Hepatocyte (in vitro differentiated cells): ENCODE measurements at regions not wholly inside any gene's neighbourhood (a gene's known extent, or its start where the extent isn't known, plus 50 kb on each side); places are given as distances from the start of the nearest gene placed in this dataset.

ENCODE experiments used
- DNase-seq: peaks from one replicate; pipeline ENCODE4 v3.0.0-alpha.2; 2016; ENCODE audit warnings: low spot score
- H2AFZ ChIP-seq: fragments of 200-600 bp; sonication (generic); 2 replicates; pipeline ENCODE4 v1.6.0; 2016; ENCODE audit warnings: antibody characterized with exemption, mild to moderate bottlenecking
- H3K27ac ChIP-seq: fragments of 200-600 bp; sonication (generic); 2 replicates; pipeline ENCODE4 v1.5.1; 2016; ENCODE audit warnings: mild to moderate bottlenecking
- H3K27me3 ChIP-seq: fragments of 200-600 bp; sonication (generic); 2 replicates; pipeline ENCODE4 v1.6.1; 2016
- H3K36me3 ChIP-seq: fragments of 200-600 bp; sonication (generic); replicated peaks from 2 replicates; pipeline ENCODE4 v1.5.1; 2016; ENCODE audit warnings: low read depth; ENCODE audit not compliant: insufficient read depth
- H3K4me1 ChIP-seq: fragments of 200-600 bp; sonication (generic); 2 replicates; pipeline ENCODE4 v1.5.1; 2016; ENCODE audit warnings: mild to moderate bottlenecking, moderate library complexity; ENCODE audit not compliant: insufficient read depth
- H3K4me2 ChIP-seq: fragments of 200-600 bp; sonication (generic); 2 replicates; pipeline ENCODE4 v1.6.0; 2016
- H3K4me3 ChIP-seq: fragments of 200-600 bp; sonication (generic); 2 replicates; pipeline ENCODE4 v1.5.1; 2016; ENCODE audit warnings: mild to moderate bottlenecking
- H3K79me2 ChIP-seq: fragments of 200-600 bp; sonication (generic); 2 replicates; pipeline ENCODE4 v1.6.0; 2017; ENCODE audit warnings: mild to moderate bottlenecking
- H3K9me2 ChIP-seq: fragments of 200-600 bp; sonication (generic); replicated peaks from 2 replicates; pipeline ENCODE4 v1.6.0; 2017; ENCODE audit warnings: mild to moderate bottlenecking; ENCODE audit not compliant: insufficient read depth
- H3K9me3 ChIP-seq: fragments of 200-600 bp; sonication (generic); 2 replicates; pipeline ENCODE4 v1.5.1; 2016; ENCODE audit warnings: low read depth, mild to moderate bottlenecking
- H4K20me1 ChIP-seq: fragments of 200-600 bp; sonication (generic); 2 replicates; pipeline ENCODE4 v1.6.0; 2016; ENCODE audit warnings: mild to moderate bottlenecking; ENCODE audit not compliant: insufficient read depth, poor library complexity, severe bottlenecking
- EZH2 ChIP-seq: fragments of 200-600 bp; sonication (generic); IDR thresholded peaks from 2 replicates; pipeline ENCODE4 v1.6.1; 2016; ENCODE audit warnings: antibody characterized with exemption, mild to moderate bottlenecking, borderline replicate concordance
- EZH2phosphoT487 ChIP-seq: fragments of 200-600 bp; sonication (generic); IDR thresholded peaks from one replicate; pipeline ENCODE4 v1.6.1; 2018; ENCODE audit warnings: antibody characterized with exemption, mild to moderate bottlenecking, low read depth, moderate library complexity; ENCODE audit not compliant: unreplicated experiment, severe bottlenecking
- WGBS: methylation state at CpG from one replicate; pipeline ENCODE4 v1.1.6; 2016; ENCODE audit warnings: low lambda C conversion rate; ENCODE audit errors: missing lambda C conversion rate; 5-methylcytosine and 5-hydroxymethylcytosine counted together
- TF ChIP-seq, protein P1 (sequence below): fragments of 200-600 bp; sonication (generic); IDR thresholded peaks from 2 replicates; pipeline ENCODE4 v1.5.1; 2016; ENCODE audit warnings: antibody characterized with exemption, mild to moderate bottlenecking; ENCODE audit not compliant: poor library complexity

DNA sequence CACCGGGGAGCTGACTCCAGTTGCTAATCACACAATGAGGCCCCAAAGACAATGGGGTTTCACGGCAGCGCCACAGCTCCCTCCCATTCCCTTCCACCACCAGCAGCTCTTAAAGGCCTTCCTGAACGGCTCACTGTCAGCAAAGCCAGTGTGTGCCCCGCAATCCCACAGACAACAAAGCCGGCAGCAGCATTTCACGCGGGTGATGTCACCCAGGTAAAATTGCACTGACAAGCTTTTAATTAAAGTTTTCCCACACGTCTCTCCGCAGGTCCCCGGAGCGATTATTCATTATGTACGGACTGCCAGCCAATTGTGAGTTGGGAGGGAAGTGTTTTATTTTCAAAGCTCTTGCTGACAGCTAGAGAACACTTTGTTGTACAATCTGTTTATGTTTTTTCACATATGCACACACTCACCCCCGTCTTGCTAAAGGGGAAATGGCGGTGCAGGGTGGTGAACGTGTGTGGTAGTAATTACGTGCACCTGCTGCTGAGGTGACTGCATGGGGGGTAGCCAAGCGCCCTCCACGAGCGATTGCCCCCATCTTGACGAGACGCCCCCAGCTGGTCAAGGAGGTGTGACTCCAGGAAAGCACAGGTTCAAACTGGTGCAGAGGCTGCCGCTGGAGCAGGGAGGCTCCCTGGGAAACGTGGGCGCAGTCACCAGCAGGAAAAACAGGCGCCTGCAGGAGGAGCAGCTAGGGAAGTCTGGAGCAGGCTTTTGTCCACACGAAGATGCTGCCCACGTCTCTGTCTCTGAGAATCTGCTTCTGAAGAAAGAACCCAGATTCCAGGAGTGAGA lies 65.0 kb downstream of the IRX2 start:
- whole genome bisulfite sequencing, result 62% methylated on average over 27 of the region's 28 CpGs

DNA sequence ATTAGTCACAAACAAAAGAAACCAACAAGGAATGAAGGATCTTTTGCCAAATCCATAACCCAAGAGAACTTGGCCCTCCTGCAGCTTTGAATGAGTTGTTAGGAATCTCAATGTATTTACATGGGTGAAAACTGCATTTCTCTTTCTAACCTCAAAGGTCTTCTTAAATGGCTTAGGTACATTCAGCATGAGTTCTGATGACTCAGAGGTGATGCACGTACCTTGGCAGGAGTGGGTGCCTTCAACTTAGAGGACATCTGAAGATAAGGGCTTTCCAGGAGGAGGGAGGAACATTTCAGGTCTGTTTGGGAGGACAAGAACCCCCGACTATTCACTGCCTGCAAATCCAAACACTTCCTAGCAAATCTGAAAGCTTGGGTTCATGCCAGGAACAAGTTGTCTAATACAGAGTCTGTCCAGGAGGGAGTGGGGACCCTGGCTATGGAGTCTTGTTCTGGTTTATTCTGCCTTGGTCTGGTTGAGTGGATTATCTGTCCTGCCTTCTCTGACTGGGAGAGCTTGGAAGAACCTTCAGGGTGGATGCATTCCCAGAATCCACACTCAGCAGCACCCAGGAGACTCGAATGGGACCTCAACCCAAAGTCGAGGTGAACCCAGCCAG lies 65.7 kb downstream of the IRX2 start:
- Histone ChIP-seq H3K27me3 (no peaks in the 10 kb centered on the region), H3K9me3 (no peaks in the 10 kb centered on the region), H3K27ac (no peak overlapping the region), H4K20me1 (no peaks in the 10 kb centered on the region), H3K4me2 (no peak overlapping the region), H2AFZ (no peak overlapping the region), H3K4me3 (no peak overlapping the region), H3K9me2 (no peaks in the 10 kb centered on the region), H3K4me1 (no peaks in the 10 kb centered on the region), H3K36me3 (no peaks in the 10 kb centered on the region), H3K79me2 (no peaks in the 10 kb centered on the region)
- 67% methylated on average over 4 of the region's 4 CpGs for WGBS
- no peak for TF ChIP-seq EZH2phosphoT487
- no peak for TF ChIP-seq EZH2
- TF ChIP-seq, protein P1, sequence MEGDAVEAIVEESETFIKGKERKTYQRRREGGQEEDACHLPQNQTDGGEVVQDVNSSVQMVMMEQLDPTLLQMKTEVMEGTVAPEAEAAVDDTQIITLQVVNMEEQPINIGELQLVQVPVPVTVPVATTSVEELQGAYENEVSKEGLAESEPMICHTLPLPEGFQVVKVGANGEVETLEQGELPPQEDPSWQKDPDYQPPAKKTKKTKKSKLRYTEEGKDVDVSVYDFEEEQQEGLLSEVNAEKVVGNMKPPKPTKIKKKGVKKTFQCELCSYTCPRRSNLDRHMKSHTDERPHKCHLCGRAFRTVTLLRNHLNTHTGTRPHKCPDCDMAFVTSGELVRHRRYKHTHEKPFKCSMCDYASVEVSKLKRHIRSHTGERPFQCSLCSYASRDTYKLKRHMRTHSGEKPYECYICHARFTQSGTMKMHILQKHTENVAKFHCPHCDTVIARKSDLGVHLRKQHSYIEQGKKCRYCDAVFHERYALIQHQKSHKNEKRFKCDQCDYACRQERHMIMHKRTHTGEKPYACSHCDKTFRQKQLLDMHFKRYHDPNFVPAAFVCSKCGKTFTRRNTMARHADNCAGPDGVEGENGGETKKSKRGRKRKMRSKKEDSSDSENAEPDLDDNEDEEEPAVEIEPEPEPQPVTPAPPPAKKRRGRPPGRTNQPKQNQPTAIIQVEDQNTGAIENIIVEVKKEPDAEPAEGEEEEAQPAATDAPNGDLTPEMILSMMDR, result no peak
- no peak for DNase-seq

More for the DNA sequence above, 65.0 kb downstream of the IRX2 start:
- no peaks in the 10 kb centered on the region for H3K9me2 ChIP-seq
- H3K9me3 ChIP-seq, result no peaks in the 10 kb centered on the region
- H3K27ac ChIP-seq, result no peak overlapping the region
- no peaks in the 10 kb centered on the region for H3K27me3 ChIP-seq
- no peaks in the 10 kb centered on the region for H3K36me3 ChIP-seq
- H3K4me1 ChIP-seq, result no peaks in the 10 kb centered on the region
- no peak overlapping the region for H3K4me2 ChIP-seq
- H4K20me1 ChIP-seq, result no peaks in the 10 kb centered on the region
- TF ChIP-seq, protein P1, result no peak
- TF ChIP-seq EZH2phosphoT487 (no peak), EZH2 (no peak)
- H2AFZ ChIP-seq, result no peak overlapping the region
- DNase-seq, result no peak
- no peaks in the 10 kb centered on the region for H3K79me2 ChIP-seq
- no peak overlapping the region for H3K4me3 ChIP-seq

DNA sequence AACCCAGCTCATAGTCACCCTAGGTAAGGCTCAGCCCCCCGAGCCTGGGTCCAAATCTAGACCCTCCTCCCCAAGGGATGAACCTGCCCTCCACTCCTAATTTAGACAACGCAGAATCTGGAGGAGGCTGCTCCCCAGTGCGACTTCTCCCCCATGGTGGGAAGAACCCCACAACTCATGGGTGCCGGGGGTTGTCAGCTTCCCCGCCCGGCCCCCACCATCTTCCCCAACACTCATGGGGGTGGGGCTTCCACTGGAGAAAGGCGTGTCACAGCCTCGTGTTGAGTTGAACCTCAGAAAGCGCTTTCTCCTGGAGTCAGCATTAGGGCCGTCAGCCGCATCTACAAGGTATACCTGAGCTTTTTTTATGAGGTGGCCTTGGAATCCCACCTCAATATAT lies 66.9 kb downstream of the IRX2 start:
- 86% methylated on average over 10 of the region's 11 CpGs for WGBS

More for the DNA sequence above, 66.9 kb downstream of the IRX2 start:
- Histone ChIP-seq H3K36me3 (no peaks in the 10 kb centered on the region), H3K27ac (no peak overlapping the region), H3K4me2 (no peak overlapping the region), H2AFZ (no peak overlapping the region), H3K79me2 (no peaks in the 10 kb centered on the region), H3K9me2 (no peaks in the 10 kb centered on the region), H3K4me1 (no peaks in the 10 kb centered on the region), H3K27me3 (no peaks in the 10 kb centered on the region), H4K20me1 (no peaks in the 10 kb centered on the region), H3K4me3 (no peak overlapping the region), H3K9me3 (no peaks in the 10 kb centered on the region)
- DNase-seq, result no peak
- TF ChIP-seq EZH2 (no peak), EZH2phosphoT487 (no peak)
- TF ChIP-seq, protein P1, result no peak
